GM23338 (cell line): ENCODE measurements at regions not wholly inside any gene's neighbourhood (a gene's known extent, or its start where the extent isn't known, plus 50 kb on each side); places are given as distances from the start of the nearest gene placed in this dataset.

Experiments
- ATAC-seq: fragments of 200-7000 bp; cut with Tn5 transposase; 3 replicates; pipeline ENCODE4 v1.9.1; 2020
- DNase-seq: peaks from one replicate; pipeline ENCODE4 v3.0.0-alpha.2; 2015; ENCODE audit warnings: low spot score
- H2AFZ ChIP-seq: fragments of 200-600 bp; sonication (generic); 2 replicates; pipeline ENCODE4 v1.8.0; 2016; ENCODE audit warnings: antibody characterized with exemption, mild to moderate bottlenecking, moderate library complexity
- H3F3A ChIP-seq: fragments of 200-600 bp; sonication (generic); replicated peaks from 2 replicates; pipeline ENCODE4 v1.8.0; 2017; ENCODE audit warnings: antibody characterized with exemption, mixed run types, low read depth
- H3K27ac ChIP-seq: fragments of 200-600 bp; sonication (generic); 2 replicates; pipeline ENCODE4 v1.6.1; 2016; ENCODE audit warnings: low read depth
- H3K27me3 ChIP-seq: fragments of 200-600 bp; sonication (generic); 2 replicates; pipeline ENCODE4 v1.8.0; 2016; ENCODE audit warnings: mild to moderate bottlenecking, mixed run types, moderate library complexity; ENCODE audit not compliant: insufficient read depth
- H3K36me3 ChIP-seq: fragments of 200-600 bp; sonication (generic); 2 replicates; pipeline ENCODE4 v1.8.0; 2016; ENCODE audit warnings: mild to moderate bottlenecking; ENCODE audit not compliant: insufficient read depth
- H3K4me1 ChIP-seq: fragments of 200-600 bp; sonication (generic); 2 replicates; pipeline ENCODE4 v1.8.0; 2016; ENCODE audit warnings: mild to moderate bottlenecking, moderate library complexity; ENCODE audit not compliant: insufficient read depth
- H3K4me2 ChIP-seq: fragments of 200-600 bp; sonication (generic); 2 replicates; pipeline ENCODE4 v1.7.1; 2017; ENCODE audit warnings: mixed run types
- H3K4me3 ChIP-seq: fragments of 200-600 bp; sonication (generic); 2 replicates; pipeline ENCODE4 v1.6.1; 2016; ENCODE audit warnings: mixed run types
- H3K79me2 ChIP-seq: fragments of 200-600 bp; sonication (generic); replicated peaks from 2 replicates; pipeline ENCODE4 v1.8.0; 2017; ENCODE audit warnings: mild to moderate bottlenecking; ENCODE audit not compliant: insufficient read depth
- H3K9me2 ChIP-seq: fragments of 200-600 bp; sonication (generic); 2 replicates; pipeline ENCODE4 v1.8.0; 2017; ENCODE audit not compliant: insufficient read depth
- H4K20me1 ChIP-seq: fragments of 200-600 bp; sonication (generic); replicated peaks from 2 replicates; pipeline ENCODE4 v1.8.0; 2017; ENCODE audit warnings: mild to moderate bottlenecking; ENCODE audit not compliant: insufficient read depth
- H3K27ac Mint-ChIP-seq: 2 replicates; pipeline ENCODE4 v1.8.0; 2020; ENCODE audit warnings: inconsistent platforms, mild to moderate bottlenecking, moderate library complexity, mixed read lengths
- H3K27me3 Mint-ChIP-seq: 3 replicates; pipeline ENCODE4 v1.8.0; 2022; ENCODE audit warnings: low read depth, mild to moderate bottlenecking, moderate library complexity, mixed read lengths, inconsistent platforms; ENCODE audit not compliant: insufficient read depth, poor library complexity
- H3K36me3 Mint-ChIP-seq: 3 replicates; pipeline ENCODE4 v1.8.0; 2021; ENCODE audit warnings: low read depth, mild to moderate bottlenecking, inconsistent platforms, moderate library complexity, mixed read lengths
- H3K4me1 Mint-ChIP-seq: 3 replicates; pipeline ENCODE4 v1.8.0; 2020; ENCODE audit warnings: mild to moderate bottlenecking, inconsistent platforms, mixed read lengths
- H3K4me3 Mint-ChIP-seq: 3 replicates; pipeline ENCODE4 v1.8.0; 2021; ENCODE audit warnings: moderate library complexity, mild to moderate bottlenecking, inconsistent platforms, mixed read lengths
- H3K9me3 Mint-ChIP-seq: 3 replicates; pipeline ENCODE4 v1.8.0; 2020; ENCODE audit warnings: moderate library complexity, mild to moderate bottlenecking, inconsistent platforms, mixed read lengths
- EZH2 ChIP-seq: fragments of 200-600 bp; sonication (generic); IDR thresholded peaks from one replicate; pipeline ENCODE4 v1.8.0; 2017; ENCODE audit warnings: antibody characterized with exemption, mild to moderate bottlenecking, low read depth; ENCODE audit not compliant: unreplicated experiment
- EZH2phosphoT487 ChIP-seq: fragments of 200-600 bp; sonication (generic); IDR thresholded peaks from one replicate; pipeline ENCODE4 v1.8.1; 2018; ENCODE audit warnings: antibody characterized with exemption; ENCODE audit not compliant: unreplicated experiment
- NANOG ChIP-seq: IDR thresholded peaks from 2 replicates; pipeline ENCODE4 v1.6.1; 2016; ENCODE audit warnings: antibody characterized with exemption, borderline replicate concordance
- POLR2AphosphoS5 ChIP-seq: IDR thresholded peaks from 2 replicates; pipeline ENCODE4 v1.6.1; 2016; ENCODE audit warnings: antibody characterized with exemption, low read depth
- STAT1 ChIP-seq: IDR thresholded peaks from one replicate; pipeline ENCODE4 v1.6.1; 2016; ENCODE audit warnings: antibody characterized with exemption; ENCODE audit not compliant: unreplicated experiment
- ZNF114 ChIP-seq: fragments of 250-450 bp; sonication (Bioruptor Pico); IDR thresholded peaks from 2 replicates; pipeline ENCODE4 v1.5.0; 2020; ENCODE audit warnings: mild to moderate bottlenecking, moderate library complexity
- ZNF331 ChIP-seq: fragments of 250-450 bp; sonication (Bioruptor Pico); IDR thresholded peaks from 2 replicates; pipeline ENCODE4 v1.5.0; 2020; ENCODE audit warnings: low read depth, mild to moderate bottlenecking, moderate library complexity
- TF ChIP-seq, protein P1 (sequence below): fragments of 250-450 bp; sonication (Bioruptor Pico); IDR thresholded peaks from 2 replicates; pipeline ENCODE4 v1.5.0; 2020; ENCODE audit warnings: mild to moderate bottlenecking, moderate library complexity
- TF ChIP-seq, protein P2 (sequence below), 2 experiments: fragments of 200-600 bp in 1 of 2; sonication (generic) in 1 of 2; conservative IDR thresholded peaks; 2 replicates each; pipeline versions ENCODE4 v1.5.1 to v1.6.1; 2016 to 2017; ENCODE audit warnings: antibody characterized with exemption in 2 of 2, low read depth in 2 of 2, mild to moderate bottlenecking in 2 of 2, moderate library complexity in 1 of 2
- TF ChIP-seq, protein P3 (sequence below): IDR thresholded peaks from 2 replicates; pipeline ENCODE4 v1.6.1; 2016; ENCODE audit warnings: antibody characterized with exemption

DNA sequence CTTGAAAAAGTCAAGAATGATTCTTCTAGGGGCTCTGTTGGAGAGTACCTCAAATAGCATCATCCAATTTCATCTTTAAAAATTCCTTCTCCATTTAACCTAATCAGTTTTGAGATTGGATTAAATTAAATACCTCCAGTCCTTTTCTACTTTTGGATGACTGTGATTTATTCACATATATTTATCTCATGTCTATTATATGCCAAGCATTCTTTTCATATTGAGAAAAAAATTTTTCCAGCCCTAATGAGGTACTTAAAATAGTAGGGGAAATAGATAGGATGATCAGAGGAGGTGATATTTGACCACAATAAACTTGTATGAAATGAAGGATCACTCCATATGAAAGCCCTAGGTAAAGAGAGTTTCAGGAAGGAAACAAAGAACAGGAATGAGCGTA is 250.1 kb downstream of the MAT2B start:
- no peak overlapping the region for H3K27ac Mint-ChIP-seq
- no peaks in the 10 kb centered on the region for H4K20me1 ChIP-seq
- no peaks in the 10 kb centered on the region for H3K79me2 ChIP-seq
- ATAC-seq, result no peak
- H3K27me3 ChIP-seq, result no peaks in the 10 kb centered on the region
- H3K36me3 Mint-ChIP-seq, result peaks cover under 1% of the 10 kb centered on the region; the same call in 1 of the 3 replicates
- H3K4me1 Mint-ChIP-seq, result no peaks in the 10 kb centered on the region; the same call in 2 of the 3 replicates
- no peaks in the 10 kb centered on the region for H3K36me3 ChIP-seq
- no peak overlapping the region for H3K27ac ChIP-seq
- H3K4me3 ChIP-seq, result no peak overlapping the region
- H3K9me2 ChIP-seq, result no peaks in the 10 kb centered on the region; the same call in 1 of the 2 replicates
- peaks cover 5% of the 10 kb centered on the region; the same call in 2 of the 3 replicates for H3K9me3 Mint-ChIP-seq
- H3K27me3 Mint-ChIP-seq, result no peaks in the 10 kb centered on the region
- TF ChIP-seq ZNF331, result no peak
- no peak for TF ChIP-seq NANOG
- TF ChIP-seq POLR2AphosphoS5, result no peak
- TF ChIP-seq STAT1, result no peak
- TF ChIP-seq EZH2, result no peak
- TF ChIP-seq EZH2phosphoT487, result no peak
- TF ChIP-seq, protein P1, sequence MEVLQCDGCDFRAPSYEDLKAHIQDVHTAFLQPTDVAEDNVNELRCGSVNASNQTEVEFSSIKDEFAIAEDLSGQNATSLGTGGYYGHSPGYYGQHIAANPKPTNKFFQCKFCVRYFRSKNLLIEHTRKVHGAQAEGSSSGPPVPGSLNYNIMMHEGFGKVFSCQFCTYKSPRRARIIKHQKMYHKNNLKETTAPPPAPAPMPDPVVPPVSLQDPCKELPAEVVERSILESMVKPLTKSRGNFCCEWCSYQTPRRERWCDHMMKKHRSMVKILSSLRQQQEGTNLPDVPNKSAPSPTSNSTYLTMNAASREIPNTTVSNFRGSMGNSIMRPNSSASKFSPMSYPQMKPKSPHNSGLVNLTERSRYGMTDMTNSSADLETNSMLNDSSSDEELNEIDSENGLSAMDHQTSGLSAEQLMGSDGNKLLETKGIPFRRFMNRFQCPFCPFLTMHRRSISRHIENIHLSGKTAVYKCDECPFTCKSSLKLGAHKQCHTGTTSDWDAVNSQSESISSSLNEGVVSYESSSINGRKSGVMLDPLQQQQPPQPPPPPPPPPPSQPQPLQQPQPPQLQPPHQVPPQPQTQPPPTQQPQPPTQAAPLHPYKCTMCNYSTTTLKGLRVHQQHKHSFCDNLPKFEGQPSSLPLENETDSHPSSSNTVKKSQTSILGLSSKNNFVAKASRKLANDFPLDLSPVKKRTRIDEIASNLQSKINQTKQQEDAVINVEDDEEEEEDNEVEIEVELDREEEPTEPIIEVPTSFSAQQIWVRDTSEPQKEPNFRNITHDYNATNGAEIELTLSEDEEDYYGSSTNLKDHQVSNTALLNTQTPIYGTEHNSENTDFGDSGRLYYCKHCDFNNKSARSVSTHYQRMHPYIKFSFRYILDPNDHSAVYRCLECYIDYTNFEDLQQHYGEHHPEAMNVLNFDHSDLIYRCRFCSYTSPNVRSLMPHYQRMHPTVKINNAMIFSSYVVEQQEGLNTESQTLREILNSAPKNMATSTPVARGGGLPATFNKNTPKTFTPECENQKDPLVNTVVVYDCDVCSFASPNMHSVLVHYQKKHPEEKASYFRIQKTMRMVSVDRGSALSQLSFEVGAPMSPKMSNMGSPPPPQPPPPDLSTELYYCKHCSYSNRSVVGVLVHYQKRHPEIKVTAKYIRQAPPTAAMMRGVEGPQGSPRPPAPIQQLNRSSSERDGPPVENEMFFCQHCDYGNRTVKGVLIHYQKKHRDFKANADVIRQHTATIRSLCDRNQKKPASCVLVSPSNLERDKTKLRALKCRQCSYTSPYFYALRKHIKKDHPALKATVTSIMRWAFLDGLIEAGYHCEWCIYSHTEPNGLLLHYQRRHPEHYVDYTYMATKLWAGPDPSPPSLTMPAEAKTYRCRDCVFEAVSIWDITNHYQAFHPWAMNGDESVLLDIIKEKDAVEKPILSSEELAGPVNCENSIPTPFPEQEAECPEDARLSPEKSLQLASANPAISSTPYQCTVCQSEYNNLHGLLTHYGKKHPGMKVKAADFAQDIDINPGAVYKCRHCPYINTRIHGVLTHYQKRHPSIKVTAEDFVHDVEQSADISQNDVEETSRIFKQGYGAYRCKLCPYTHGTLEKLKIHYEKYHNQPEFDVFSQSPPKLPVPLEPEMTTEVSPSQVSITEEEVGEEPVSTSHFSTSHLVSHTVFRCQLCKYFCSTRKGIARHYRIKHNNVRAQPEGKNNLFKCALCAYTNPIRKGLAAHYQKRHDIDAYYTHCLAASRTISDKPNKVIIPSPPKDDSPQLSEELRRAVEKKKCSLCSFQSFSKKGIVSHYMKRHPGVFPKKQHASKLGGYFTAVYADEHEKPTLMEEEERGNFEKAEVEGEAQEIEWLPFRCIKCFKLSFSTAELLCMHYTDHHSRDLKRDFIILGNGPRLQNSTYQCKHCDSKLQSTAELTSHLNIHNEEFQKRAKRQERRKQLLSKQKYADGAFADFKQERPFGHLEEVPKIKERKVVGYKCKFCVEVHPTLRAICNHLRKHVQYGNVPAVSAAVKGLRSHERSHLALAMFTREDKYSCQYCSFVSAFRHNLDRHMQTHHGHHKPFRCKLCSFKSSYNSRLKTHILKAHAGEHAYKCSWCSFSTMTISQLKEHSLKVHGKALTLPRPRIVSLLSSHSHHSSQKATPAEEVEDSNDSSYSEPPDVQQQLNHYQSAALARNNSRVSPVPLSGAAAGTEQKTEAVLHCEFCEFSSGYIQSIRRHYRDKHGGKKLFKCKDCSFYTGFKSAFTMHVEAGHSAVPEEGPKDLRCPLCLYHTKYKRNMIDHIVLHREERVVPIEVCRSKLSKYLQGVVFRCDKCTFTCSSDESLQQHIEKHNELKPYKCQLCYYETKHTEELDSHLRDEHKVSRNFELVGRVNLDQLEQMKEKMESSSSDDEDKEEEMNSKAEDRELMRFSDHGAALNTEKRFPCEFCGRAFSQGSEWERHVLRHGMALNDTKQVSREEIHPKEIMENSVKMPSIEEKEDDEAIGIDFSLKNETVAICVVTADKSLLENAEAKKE (CRISPR knock-in tag), result no peak
- no peak for TF ChIP-seq ZNF114 (CRISPR knock-in tag)
- TF ChIP-seq, protein P2, sequence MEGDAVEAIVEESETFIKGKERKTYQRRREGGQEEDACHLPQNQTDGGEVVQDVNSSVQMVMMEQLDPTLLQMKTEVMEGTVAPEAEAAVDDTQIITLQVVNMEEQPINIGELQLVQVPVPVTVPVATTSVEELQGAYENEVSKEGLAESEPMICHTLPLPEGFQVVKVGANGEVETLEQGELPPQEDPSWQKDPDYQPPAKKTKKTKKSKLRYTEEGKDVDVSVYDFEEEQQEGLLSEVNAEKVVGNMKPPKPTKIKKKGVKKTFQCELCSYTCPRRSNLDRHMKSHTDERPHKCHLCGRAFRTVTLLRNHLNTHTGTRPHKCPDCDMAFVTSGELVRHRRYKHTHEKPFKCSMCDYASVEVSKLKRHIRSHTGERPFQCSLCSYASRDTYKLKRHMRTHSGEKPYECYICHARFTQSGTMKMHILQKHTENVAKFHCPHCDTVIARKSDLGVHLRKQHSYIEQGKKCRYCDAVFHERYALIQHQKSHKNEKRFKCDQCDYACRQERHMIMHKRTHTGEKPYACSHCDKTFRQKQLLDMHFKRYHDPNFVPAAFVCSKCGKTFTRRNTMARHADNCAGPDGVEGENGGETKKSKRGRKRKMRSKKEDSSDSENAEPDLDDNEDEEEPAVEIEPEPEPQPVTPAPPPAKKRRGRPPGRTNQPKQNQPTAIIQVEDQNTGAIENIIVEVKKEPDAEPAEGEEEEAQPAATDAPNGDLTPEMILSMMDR (conservative IDR thresholded peaks at IDR 0.05; ENCODE audit: low read depth in 2 of 2), result no peak
- TF ChIP-seq, protein P3, sequence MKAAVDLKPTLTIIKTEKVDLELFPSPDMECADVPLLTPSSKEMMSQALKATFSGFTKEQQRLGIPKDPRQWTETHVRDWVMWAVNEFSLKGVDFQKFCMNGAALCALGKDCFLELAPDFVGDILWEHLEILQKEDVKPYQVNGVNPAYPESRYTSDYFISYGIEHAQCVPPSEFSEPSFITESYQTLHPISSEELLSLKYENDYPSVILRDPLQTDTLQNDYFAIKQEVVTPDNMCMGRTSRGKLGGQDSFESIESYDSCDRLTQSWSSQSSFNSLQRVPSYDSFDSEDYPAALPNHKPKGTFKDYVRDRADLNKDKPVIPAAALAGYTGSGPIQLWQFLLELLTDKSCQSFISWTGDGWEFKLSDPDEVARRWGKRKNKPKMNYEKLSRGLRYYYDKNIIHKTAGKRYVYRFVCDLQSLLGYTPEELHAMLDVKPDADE, result no peak
- H3K4me1 ChIP-seq, result no peaks in the 10 kb centered on the region
- no peaks in the 10 kb centered on the region for H3F3A ChIP-seq
- DNase-seq, result no peak
- H3K4me3 Mint-ChIP-seq, result no peak overlapping the region
- no peak overlapping the region for H2AFZ ChIP-seq
- no peak overlapping the region for H3K4me2 ChIP-seq
